Trophoblast cell (in vitro differentiated cells and primary cell): ENCODE measurements at regions not wholly inside any gene's neighbourhood (a gene's known extent, or its start where the extent isn't known, plus 50 kb on each side); places are given as distances from the start of the nearest gene placed in this dataset.
"Not testable (repeated sequence)": the region's sequence is repeated elsewhere in the genome, so short reads cannot be mapped to it uniquely, and the experiment has no call there.

Experiments
- DNase-seq, 2 donors: peaks; one replicate each; pipeline ENCODE4 v3.0.0-alpha.2; 2016
- H2AFZ ChIP-seq: 2 replicates; pipeline ENCODE4 v1.6.1; 2013; ENCODE audit warnings: low read length, moderate library complexity, mild to moderate bottlenecking; ENCODE audit not compliant: insufficient read depth, poor library complexity
- H2AK5ac ChIP-seq: 2 replicates; pipeline ENCODE4 v1.6.1; 2013; ENCODE audit warnings: mild to moderate bottlenecking, low read length
- H2BK120ac ChIP-seq: 2 replicates; pipeline ENCODE4 v1.6.1; 2013; ENCODE audit warnings: low read length, mild to moderate bottlenecking, moderate library complexity; ENCODE audit not compliant: insufficient read depth, poor library complexity
- H2BK12ac ChIP-seq: 2 replicates; pipeline ENCODE4 v1.6.1; 2013; ENCODE audit warnings: mild to moderate bottlenecking, low read length, moderate library complexity
- H2BK5ac ChIP-seq: 2 replicates; pipeline ENCODE4 v1.6.1; 2013; ENCODE audit warnings: low read length, low read depth, moderate library complexity, mild to moderate bottlenecking; ENCODE audit not compliant: poor library complexity
- H3K14ac ChIP-seq: 2 replicates; pipeline ENCODE4 v1.6.1; 2013; ENCODE audit warnings: mild to moderate bottlenecking, low read length
- H3K18ac ChIP-seq: 2 replicates; pipeline ENCODE4 v1.6.1; 2013; ENCODE audit warnings: mild to moderate bottlenecking, low read length
- H3K23ac ChIP-seq: 2 replicates; pipeline ENCODE4 v1.6.1; 2013; ENCODE audit warnings: low read length
- H3K27ac ChIP-seq: 2 replicates; pipeline ENCODE4 v1.5.1; 2013; ENCODE audit warnings: low read depth, mild to moderate bottlenecking, inconsistent platforms, low read length, moderate library complexity
- H3K27me3 ChIP-seq: 2 replicates; pipeline ENCODE4 v1.6.1; 2013; ENCODE audit warnings: inconsistent platforms, mild to moderate bottlenecking, low read length, moderate library complexity; ENCODE audit not compliant: insufficient read depth
- H3K36me3 ChIP-seq, 2 experiments: 1 replicate in 1 of 2; 2 replicates in 1 of 2; pipeline ENCODE4 v1.6.1; 2013; ENCODE audit warnings: low read length in 2 of 2, mild to moderate bottlenecking in 2 of 2, moderate library complexity in 1 of 2; ENCODE audit not compliant: insufficient read depth in 2 of 2, control insufficient read depth in 1 of 2
- H3K4ac ChIP-seq: 2 replicates; pipeline ENCODE4 v1.6.1; 2013; ENCODE audit warnings: low read depth, mild to moderate bottlenecking, low read length, moderate library complexity
- H3K4me1 ChIP-seq, 2 experiments: 1 replicate in 1 of 2; 2 replicates in 1 of 2; pipeline ENCODE4 v1.6.1; 2013; ENCODE audit warnings: low read length in 2 of 2, mild to moderate bottlenecking in 2 of 2, moderate library complexity in 1 of 2; ENCODE audit not compliant: insufficient read depth in 2 of 2, control insufficient read depth in 1 of 2
- H3K4me2 ChIP-seq: 2 replicates; pipeline ENCODE4 v1.6.1; 2013; ENCODE audit warnings: inconsistent platforms, mild to moderate bottlenecking, low read length, moderate library complexity
- H3K4me3 ChIP-seq: 2 replicates; pipeline ENCODE4 v1.5.1; 2013; ENCODE audit warnings: mild to moderate bottlenecking, low read depth, low read length, inconsistent platforms
- H3K79me1 ChIP-seq: one replicate; pipeline ENCODE4 v1.6.1; 2013; ENCODE audit warnings: low read length
- H3K79me2 ChIP-seq: 2 replicates; pipeline ENCODE4 v1.6.1; 2013; ENCODE audit warnings: low read length, mild to moderate bottlenecking; ENCODE audit not compliant: control insufficient read depth, insufficient read depth, poor library complexity
- H3K9ac ChIP-seq: 2 replicates; pipeline ENCODE4 v1.6.1; 2013; ENCODE audit warnings: mild to moderate bottlenecking, low read length
- H3K9me3 ChIP-seq: 2 replicates; pipeline ENCODE4 v1.6.1; 2013; ENCODE audit warnings: low read depth, mild to moderate bottlenecking, control low read depth, inconsistent platforms, low read length; ENCODE audit not compliant: insufficient read depth
- H4K12ac ChIP-seq: 2 replicates; pipeline ENCODE4 v1.6.1; 2013; ENCODE audit warnings: low read depth, mild to moderate bottlenecking, low read length, moderate library complexity
- H4K8ac ChIP-seq: 2 replicates; pipeline ENCODE4 v1.6.1; 2013; ENCODE audit warnings: low read depth, mild to moderate bottlenecking, low read length, moderate library complexity
- H4K91ac ChIP-seq: one replicate; pipeline ENCODE4 v1.6.1; 2013; ENCODE audit warnings: low read depth, mild to moderate bottlenecking, low read length, moderate library complexity
- WGBS: extraction: QIAGEN DNeasy Blood & Tissue Kit; methylation state at CpG from one replicate; pipeline ENCODE4 v1.1.7; 2013; ENCODE audit warnings: missing lambda C conversion rate; ENCODE audit not compliant: insufficient read length, insufficient coverage; ENCODE audit errors: extremely low coverage; 5-methylcytosine and 5-hydroxymethylcytosine counted together

DNA sequence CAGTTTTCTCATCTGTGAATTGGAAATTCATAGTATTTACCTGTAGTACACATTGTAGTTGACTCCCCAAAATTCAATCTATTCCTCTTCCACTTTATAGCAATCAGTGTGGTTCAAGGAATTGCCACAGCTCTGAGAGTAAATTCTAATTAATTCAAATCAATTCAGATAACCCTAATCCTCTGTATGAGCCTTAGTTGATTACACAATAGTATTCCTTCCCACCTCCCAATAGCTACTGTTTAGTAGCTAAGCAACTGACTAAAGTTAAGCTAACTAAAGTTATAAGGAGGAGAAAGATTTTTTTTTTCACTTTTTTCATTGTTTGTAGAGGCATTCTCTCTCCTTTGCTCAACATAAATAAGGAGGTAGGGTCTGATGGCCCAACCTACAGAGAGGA lies 77.5 kb downstream of the ARRDC3 start:
- Histone ChIP-seq H4K91ac (no peak overlapping the region), H3K4me1 (no peaks in the 10 kb centered on the region), H3K9me3 (no peaks in the 10 kb centered on the region), H2AFZ (no peak overlapping the region), H2AK5ac (no peak overlapping the region), H3K79me2 (no peaks in the 10 kb centered on the region), H3K27me3 (no peaks in the 10 kb centered on the region), H4K12ac (no peak overlapping the region), H3K4me2 (no peak overlapping the region), H3K79me1 (no peaks in the 10 kb centered on the region), H2BK120ac (no peak overlapping the region), H3K23ac (no peak overlapping the region), H3K14ac (no peak overlapping the region), H3K27ac (no peak overlapping the region), H2BK5ac (no peak overlapping the region), H3K4ac (no peak overlapping the region), H4K8ac (no peak overlapping the region), H2BK12ac (no peak overlapping the region), H3K18ac (no peak overlapping the region), H3K4me3 (no peak overlapping the region), H3K36me3 (no peaks in the 10 kb centered on the region), H3K9ac (no peak overlapping the region)
- no peak for DNase-seq

DNA sequence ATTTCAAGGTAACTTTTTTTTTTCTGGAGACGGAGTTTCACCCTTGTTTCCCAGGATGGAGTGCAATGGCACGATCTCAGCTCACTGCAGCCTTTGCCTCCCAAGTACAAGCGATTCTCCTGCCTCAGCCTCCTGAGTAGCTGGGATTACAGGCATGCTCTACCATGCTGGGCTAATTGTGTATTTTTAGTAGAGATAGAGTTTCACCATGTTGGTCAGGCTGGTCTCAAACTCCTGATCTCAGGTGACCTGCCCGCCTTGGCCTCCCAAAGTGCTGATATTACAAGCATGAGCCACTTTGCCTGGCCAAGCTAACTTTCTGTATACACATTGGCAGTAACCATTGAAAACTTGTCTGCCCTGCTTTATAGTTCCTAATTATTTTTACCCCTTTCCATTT lies 79.1 kb downstream of the ARRDC3 start:
- not testable (repeated sequence) for H2BK120ac ChIP-seq, H3K9me3 ChIP-seq, H2BK5ac ChIP-seq, H3K18ac ChIP-seq, H3K14ac ChIP-seq, H3K79me2 ChIP-seq, H3K27ac ChIP-seq, H3K4me2 ChIP-seq, H4K12ac ChIP-seq, H2AK5ac ChIP-seq, H3K23ac ChIP-seq, H3K79me1 ChIP-seq, H3K4me1 ChIP-seq, H2AFZ ChIP-seq, H3K4me3 ChIP-seq, DNase-seq, H3K4ac ChIP-seq, H4K8ac ChIP-seq, H3K36me3 ChIP-seq, H3K9ac ChIP-seq, H3K27me3 ChIP-seq, H2BK12ac ChIP-seq, H4K91ac ChIP-seq
- no CpG with 5 or more reads among the region's 4 CpGs for WGBS

DNA sequence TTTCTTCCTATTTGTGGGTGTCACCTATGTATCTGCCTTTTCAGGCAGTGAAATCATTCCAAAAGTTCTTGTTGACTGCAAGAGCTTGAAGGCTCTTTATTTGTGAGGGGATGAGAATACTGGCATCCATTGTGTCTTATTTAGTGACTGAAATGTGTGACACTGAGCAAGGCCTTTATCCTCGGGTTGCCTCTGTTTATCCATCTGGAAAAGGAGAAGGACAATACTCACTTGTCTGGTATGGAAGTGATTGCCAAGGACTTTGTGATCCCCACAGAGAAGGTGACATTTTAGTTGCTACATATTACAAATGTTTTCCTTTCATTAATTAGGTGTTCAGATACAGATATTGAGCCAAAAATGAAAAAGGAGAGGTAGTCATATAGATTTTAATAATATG lies 80.2 kb downstream of the ARRDC3 start:
- Histone ChIP-seq H3K9me3 (no peaks in the 10 kb centered on the region), H2BK120ac (no peak overlapping the region), H3K4me2 (no peak overlapping the region), H3K27me3 (no peaks in the 10 kb centered on the region), H2BK12ac (no peak overlapping the region), H3K36me3 (no peaks in the 10 kb centered on the region), H2AK5ac (no peak overlapping the region), H3K9ac (no peak overlapping the region), H4K91ac (no peak overlapping the region), H3K4me3 (no peak overlapping the region), H3K79me2 (no peaks in the 10 kb centered on the region), H3K14ac (no peak overlapping the region), H3K23ac (no peak overlapping the region), H3K18ac (no peak overlapping the region), H2AFZ (no peak overlapping the region), H2BK5ac (no peak overlapping the region), H3K27ac (no peak overlapping the region), H3K4ac (no peak overlapping the region), H3K4me1 (no peaks in the 10 kb centered on the region), H4K8ac (no peak overlapping the region), H4K12ac (no peak overlapping the region), H3K79me1 (no peaks in the 10 kb centered on the region)
- no CpG with 5 or more reads among the region's 1 CpG for WGBS
- no peak for DNase-seq

DNA sequence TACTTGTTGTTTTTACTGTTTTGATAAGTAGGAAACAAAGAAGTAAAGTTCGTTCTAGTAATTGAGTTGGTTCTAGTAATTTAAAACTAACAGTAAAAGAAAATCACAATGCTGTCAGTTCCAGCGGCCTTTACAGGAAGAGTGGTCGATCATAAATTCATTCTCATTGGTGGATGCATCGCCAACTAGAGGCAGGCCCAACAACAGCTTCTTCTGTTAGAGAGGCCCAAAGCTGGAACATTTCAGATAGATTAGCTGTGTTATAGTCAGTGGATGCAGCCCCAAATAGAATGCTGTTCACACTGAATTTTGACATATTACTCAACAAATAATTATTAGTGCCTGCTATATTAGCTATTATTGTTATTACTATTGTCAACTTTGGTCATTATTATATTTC lies 80.8 kb downstream of the ARRDC3 start:
- Histone ChIP-seq H3K18ac (no peak overlapping the region), H2BK120ac (no peak overlapping the region), H4K8ac (no peak overlapping the region), H3K23ac (no peak overlapping the region), H2AFZ (no peak overlapping the region), H3K27me3 (no peaks in the 10 kb centered on the region), H2BK12ac (no peak overlapping the region), H3K79me1 (no peaks in the 10 kb centered on the region), H3K4me3 (no peak overlapping the region), H2AK5ac (no peak overlapping the region), H3K27ac (no peak overlapping the region), H3K14ac (no peak overlapping the region), H3K36me3 (no peaks in the 10 kb centered on the region), H3K4me1 (no peaks in the 10 kb centered on the region), H3K9ac (no peak overlapping the region), H3K9me3 (no peaks in the 10 kb centered on the region), H4K12ac (no peak overlapping the region), H3K4me2 (no peak overlapping the region), H3K79me2 (no peaks in the 10 kb centered on the region), H3K4ac (no peak overlapping the region), H2BK5ac (no peak overlapping the region), H4K91ac (no peak overlapping the region)
- no peak for DNase-seq
- WGBS: no CpG with 5 or more reads among the region's 4 CpGs
